HG03159 (cell line): ENCODE measurements at regions not wholly inside any gene's neighbourhood (a gene's known extent, or its start where the extent isn't known, plus 50 kb on each side); places are given as distances from the start of the nearest gene placed in this dataset.
"Not testable (repeated sequence)": the region's sequence is repeated elsewhere in the genome, so short reads cannot be mapped to it uniquely, and the experiment has no call there.

ENCODE experiments used
- ATAC-seq: cut with Tn5 transposase; IDR thresholded peaks from one replicate; pipeline ENCODE4 v1.9.1; 2021; ENCODE audit warnings: mild to moderate bottlenecking, moderate library complexity; ENCODE audit not compliant: unreplicated experiment

DNA sequence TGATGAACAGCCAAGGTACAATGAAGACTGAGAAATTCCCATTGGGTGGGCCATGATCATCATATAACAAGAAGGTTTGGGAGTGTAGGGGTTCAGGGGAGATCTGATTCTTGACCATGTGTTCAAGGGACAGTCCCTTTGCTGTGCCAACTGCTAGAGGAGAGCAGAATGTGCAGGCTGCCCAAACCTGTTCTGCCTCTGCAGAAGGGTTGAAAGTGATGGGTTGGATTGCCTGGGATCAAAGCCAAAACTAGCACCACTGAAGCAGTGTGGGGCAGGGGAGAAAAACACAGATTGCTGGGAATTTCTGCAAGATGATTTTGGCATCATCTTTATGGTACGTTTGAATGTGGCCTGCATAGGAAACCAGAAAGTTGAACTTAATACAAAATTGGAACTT, 303.9 kb downstream of the OTUD1 start:
- no peak for ATAC-seq

- ATAC-seq = no peak
These were observed 315.3 kb downstream of the OTUD1 start for GRCh38 chr10:23754179-23754578.

GRCh38 chr10:23754941-23755340, 316.1 kb downstream of the OTUD1 start:
- no peak for ATAC-seq

GRCh38 chr10:23755556-23755955, 316.7 kb downstream of the OTUD1 start:
- ATAC-seq = no peak

DNA sequence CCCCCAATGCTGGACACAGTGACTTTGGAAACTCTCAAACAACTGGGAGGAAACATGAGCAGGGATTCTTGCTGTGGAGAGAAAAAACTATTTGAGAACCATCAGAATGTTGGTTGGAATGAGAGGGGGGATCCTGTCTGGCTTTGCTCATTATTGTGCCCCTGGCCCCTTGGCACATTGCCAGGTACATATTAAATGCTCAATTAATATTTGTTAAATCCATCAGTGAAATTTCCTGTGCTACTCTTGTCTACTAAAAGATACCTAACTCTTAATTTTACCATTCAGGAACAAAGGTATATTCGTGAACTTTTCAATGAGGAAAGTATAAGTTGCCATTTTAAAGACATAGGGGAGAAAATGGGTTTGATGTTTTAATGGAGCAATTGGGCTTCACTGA, 329.4 kb downstream of the OTUD1 start:
- ATAC-seq = no peak

DNA sequence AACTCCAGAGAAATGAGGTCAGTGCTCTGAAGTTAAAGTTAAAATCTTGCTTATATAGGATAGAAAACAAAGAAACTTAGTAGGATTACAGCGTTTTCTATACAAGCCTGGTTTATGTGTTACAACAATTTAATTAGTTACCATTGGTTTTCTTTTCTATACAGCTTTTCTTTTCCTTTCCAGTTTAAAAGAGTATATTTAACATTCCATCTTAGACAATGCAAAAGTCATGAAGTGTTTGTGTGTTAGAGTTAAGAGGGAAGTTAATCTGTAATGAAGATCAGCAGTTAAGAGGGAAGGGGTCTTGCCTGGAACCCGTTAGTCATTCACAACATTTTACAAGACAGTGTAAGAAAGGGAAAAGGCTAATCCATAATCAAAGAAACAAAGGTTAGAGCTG, 338.3 kb downstream of the OTUD1 start:
- no peak for ATAC-seq

DNA sequence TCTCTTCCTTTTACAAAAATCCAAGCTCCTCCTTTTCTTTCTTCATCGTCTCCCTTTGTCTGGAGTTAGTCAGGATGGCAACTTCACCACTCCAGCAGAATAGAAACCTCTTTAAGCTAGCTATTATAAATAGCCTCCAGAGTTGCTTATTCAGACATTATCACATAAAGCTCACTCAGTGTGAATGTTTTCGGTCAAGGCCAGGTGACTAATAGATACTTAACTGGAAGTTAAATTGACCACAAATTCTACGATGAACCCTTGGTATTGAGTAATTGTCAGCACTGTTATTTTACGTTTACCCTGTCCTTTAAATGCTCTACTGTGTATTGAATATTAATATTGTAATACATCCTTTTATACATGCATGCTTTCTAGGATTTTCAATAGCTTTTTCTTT, 340.4 kb downstream of the OTUD1 start:
- no peak for ATAC-seq

DNA sequence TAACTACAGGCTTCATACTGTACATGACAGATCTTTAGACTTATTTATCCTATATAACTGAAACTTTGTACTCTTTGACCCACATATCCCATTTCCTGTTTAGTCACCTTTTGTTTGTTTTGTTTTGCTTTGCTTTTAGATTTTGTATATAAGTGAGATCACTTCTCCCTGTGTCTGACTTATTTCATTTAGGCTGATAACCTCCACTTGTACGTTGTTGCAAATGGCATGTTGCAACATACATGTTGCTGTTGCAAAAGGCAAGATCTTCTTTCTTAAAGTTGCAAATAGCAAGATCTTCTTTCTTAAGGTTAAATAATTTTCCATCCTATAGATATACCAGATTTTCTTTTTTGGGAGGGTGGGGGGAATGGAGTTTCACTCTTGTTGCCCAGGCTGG, 341.5 kb downstream of the OTUD1 start:
- no peak for ATAC-seq

GRCh38 chr10:23786594-23786993, 347.7 kb downstream of the OTUD1 start:
- no peak for ATAC-seq

DNA sequence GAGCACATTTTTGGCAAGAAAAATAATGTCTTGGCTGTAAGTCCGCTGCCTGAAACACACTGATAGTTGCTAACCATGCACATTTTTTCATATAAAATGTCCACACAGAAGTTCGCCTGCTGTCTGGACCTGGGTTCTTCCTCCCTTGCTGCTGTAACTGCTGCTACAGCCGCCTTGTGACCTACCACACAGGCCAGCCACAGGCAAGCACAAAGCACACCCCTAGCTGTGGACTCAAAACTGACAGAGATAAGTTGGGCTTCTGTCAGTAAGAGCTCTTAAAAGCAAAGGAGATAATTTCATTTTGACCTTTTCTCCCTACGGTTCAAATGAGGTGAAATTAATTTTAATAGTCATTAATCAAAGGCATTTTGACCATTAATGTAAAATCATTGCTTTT, 354.7 kb downstream of the OTUD1 start:
- ATAC-seq = no peak

GRCh38 chr10:23797452-23797851, 358.6 kb downstream of the OTUD1 start:
- ATAC-seq = not testable (repeated sequence)

DNA sequence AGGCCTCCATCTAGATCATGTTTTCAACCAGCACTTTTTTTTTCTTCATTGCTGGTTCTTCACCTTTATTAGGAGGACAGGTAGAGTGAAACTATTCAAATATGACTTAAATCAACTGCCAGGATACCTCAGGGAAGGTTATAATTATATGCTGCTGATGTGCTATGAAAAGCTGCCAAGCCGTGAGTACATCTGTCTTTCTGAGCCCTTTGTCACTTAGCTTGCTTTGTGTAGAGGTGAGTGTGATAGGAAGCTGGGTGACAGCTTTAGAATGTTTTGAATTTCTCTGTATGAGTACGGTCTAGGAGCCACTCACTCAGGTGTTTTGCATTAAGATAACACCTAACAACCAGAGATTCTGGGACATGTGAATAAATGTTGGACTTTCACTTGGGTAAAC, 365.2 kb downstream of the OTUD1 start:
- ATAC-seq = no peak

DNA sequence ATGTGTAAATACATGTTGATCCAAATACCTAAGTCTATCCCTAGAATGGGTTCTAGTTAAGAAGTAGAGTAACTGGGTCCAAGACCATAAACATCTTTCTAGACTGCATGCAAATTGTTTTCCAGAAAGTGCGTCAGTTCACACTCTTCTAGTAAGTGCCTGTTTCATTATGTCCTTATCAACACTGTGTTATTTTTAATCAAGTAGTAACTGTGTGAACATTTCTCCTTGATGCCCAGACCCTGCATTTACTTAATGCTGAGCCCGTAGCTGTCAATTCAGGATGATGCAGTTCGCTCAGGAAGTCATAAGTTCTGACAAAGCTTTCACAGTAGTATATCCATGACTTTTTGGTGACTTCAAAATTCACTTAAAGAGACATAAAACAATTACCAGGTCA, 374.8 kb downstream of the OTUD1 start:
- no peak for ATAC-seq

DNA sequence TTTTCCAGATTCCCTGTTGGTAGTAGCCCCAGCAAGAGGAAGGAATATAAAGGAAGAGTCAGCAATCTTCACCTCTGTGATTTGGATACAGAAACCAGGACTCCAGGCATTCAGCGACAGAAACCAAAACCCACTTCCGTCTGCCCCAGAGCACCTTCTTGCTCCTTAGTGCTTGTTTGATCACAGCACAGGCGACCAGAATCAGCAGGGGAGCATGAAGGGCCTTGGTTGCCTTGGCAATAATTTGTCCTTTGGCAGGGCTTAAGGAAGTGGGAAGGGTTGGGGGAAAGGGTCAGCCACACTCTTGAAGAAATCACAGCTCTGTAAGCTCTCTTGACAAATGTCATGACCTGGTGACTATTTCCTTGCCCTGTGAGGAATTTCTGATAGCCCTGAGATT, 379.6 kb downstream of the OTUD1 start:
- no peak for ATAC-seq

- ATAC-seq = no peak
These were observed 381.9 kb downstream of the OTUD1 start for GRCh38 chr10:23820792-23821191.

GRCh38 chr10:23824822-23825221, 384.1 kb upstream of the KIAA1217 start:
- ATAC-seq = no peak

- ATAC-seq = no peak
These were observed 382.5 kb upstream of the KIAA1217 start for GRCh38 chr10:23826421-23826820.

- ATAC-seq = no peak
These were observed 379.4 kb upstream of the KIAA1217 start for GRCh38 chr10:23829556-23829955.

- ATAC-seq = no peak
These were observed 374.8 kb upstream of the KIAA1217 start for GRCh38 chr10:23834091-23834490.

DNA sequence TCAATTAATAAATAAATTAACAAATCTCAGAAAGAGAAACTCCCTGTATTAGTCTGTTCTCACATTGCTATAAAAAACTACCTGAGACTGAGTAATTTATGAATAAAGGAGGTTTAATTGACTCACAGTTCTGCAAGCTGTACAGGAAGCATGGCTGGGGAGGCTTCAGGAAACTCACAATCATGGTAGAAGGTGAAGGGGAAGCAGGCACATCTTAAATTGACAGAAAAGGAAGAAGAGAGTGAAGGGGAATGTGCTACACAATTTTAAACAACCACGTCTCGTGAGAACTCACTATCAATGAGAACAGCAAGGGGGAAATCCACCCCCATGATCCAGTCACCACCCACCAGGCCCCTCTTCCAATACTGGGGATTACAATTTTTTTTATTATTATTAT, 358.3 kb upstream of the KIAA1217 start:
- no peak for ATAC-seq

GRCh38 chr10:23859598-23859997, 349.3 kb upstream of the KIAA1217 start:
- ATAC-seq = no peak

- ATAC-seq = no peak
These were observed 344.2 kb upstream of the KIAA1217 start for GRCh38 chr10:23864631-23865147.

- not testable (repeated sequence) for ATAC-seq
These were observed 342.0 kb upstream of the KIAA1217 start for GRCh38 chr10:23866985-23867384.

GRCh38 chr10:23868121-23868520, 340.8 kb upstream of the KIAA1217 start:
- ATAC-seq = no peak
